ENCODE measurements at regions not wholly inside any gene's neighbourhood (a gene's known extent, or its start where the extent isn't known, plus 50 kb on each side); places are given as distances from the start of the nearest gene placed in this dataset.
"Not testable (repeated sequence)": the region's sequence is repeated elsewhere in the genome, so short reads cannot be mapped to it uniquely, and the experiment has no call there.

- no peak overlapping the region for H3K4me3 ChIP-seq (ENCODE audit: low read length)
- H3K27me3 ChIP-seq (ENCODE audit: control insufficient read depth, insufficient read depth, low read length): no peaks in the 10 kb centered on the region
- no peak overlapping the region for H3K27ac ChIP-seq (ENCODE audit: low read length)
- no peak for DNase-seq
- no peaks in the 10 kb centered on the region for H3K4me1 ChIP-seq (ENCODE audit: control insufficient read depth, insufficient read depth, low read length)
- no peaks in the 10 kb centered on the region for H3K36me3 ChIP-seq (ENCODE audit: control insufficient read depth, insufficient read depth, low read length)
- no CpG with 5 or more reads among the region's 1 CpG for WGBS (ENCODE audit: insufficient coverage, low lambda C conversion rate)
- H3K9me3 ChIP-seq (ENCODE audit: control insufficient read depth, low read depth, low read length): no peaks in the 10 kb centered on the region
Observed at GRCh38 chrX:77276742-77277141, 170.4 kb upstream of the FGF16 start.

- H3K36me3 ChIP-seq (ENCODE audit: control insufficient read depth, insufficient read depth, low read length): no peaks in the 10 kb centered on the region
- no CpG with 5 or more reads among the region's 2 CpGs for WGBS (ENCODE audit: insufficient coverage, low lambda C conversion rate)
- H3K9me3 ChIP-seq (ENCODE audit: control insufficient read depth, low read depth, low read length): no peaks in the 10 kb centered on the region
- no peaks in the 10 kb centered on the region for H3K27me3 ChIP-seq (ENCODE audit: control insufficient read depth, insufficient read depth, low read length)
- no peaks in the 10 kb centered on the region for H3K4me1 ChIP-seq (ENCODE audit: control insufficient read depth, insufficient read depth, low read length)
- no peak overlapping the region for H3K4me3 ChIP-seq (ENCODE audit: low read length)
- DNase-seq: no peak
- no peak overlapping the region for H3K27ac ChIP-seq (ENCODE audit: low read length)
Observed at GRCh38 chrX:77277911-77278310, 169.3 kb upstream of the FGF16 start.

- not testable (repeated sequence) for H3K27ac ChIP-seq (ENCODE audit: low read length); H3K27me3 ChIP-seq (ENCODE audit: control insufficient read depth, insufficient read depth, low read length); H3K4me1 ChIP-seq (ENCODE audit: control insufficient read depth, insufficient read depth, low read length); H3K9me3 ChIP-seq (ENCODE audit: control insufficient read depth, low read depth, low read length); DNase-seq; H3K4me3 ChIP-seq (ENCODE audit: low read length); H3K36me3 ChIP-seq (ENCODE audit: control insufficient read depth, insufficient read depth, low read length)
- no CpG with 5 or more reads among the region's 19 CpGs for WGBS (ENCODE audit: insufficient coverage, low lambda C conversion rate)
Observed at GRCh38 chrX:77279373-77279772, 167.8 kb upstream of the FGF16 start.

GRCh38 chrX:77293331-77293995 lies 153.7 kb upstream of the FGF16 start:
- H3K27me3 ChIP-seq (ENCODE audit: control insufficient read depth, insufficient read depth, low read length): no peaks in the 10 kb centered on the region
- no peaks in the 10 kb centered on the region for H3K4me1 ChIP-seq (ENCODE audit: control insufficient read depth, insufficient read depth, low read length)
- H3K36me3 ChIP-seq (ENCODE audit: control insufficient read depth, insufficient read depth, low read length): no peaks in the 10 kb centered on the region
- WGBS (ENCODE audit: insufficient coverage, low lambda C conversion rate): no CpG with 5 or more reads among the region's 4 CpGs
- H3K4me3 ChIP-seq (ENCODE audit: low read length): no peak overlapping the region
- no peak for DNase-seq
- H3K27ac ChIP-seq (ENCODE audit: low read length): no peak overlapping the region
- no peaks in the 10 kb centered on the region for H3K9me3 ChIP-seq (ENCODE audit: control insufficient read depth, low read depth, low read length)

- WGBS (ENCODE audit: insufficient coverage, low lambda C conversion rate): no CpG with 5 or more reads among the region's 5 CpGs
- H3K4me1 ChIP-seq (ENCODE audit: control insufficient read depth, insufficient read depth, low read length): no peaks in the 10 kb centered on the region
- no peak for DNase-seq
- H3K9me3 ChIP-seq (ENCODE audit: control insufficient read depth, low read depth, low read length): no peaks in the 10 kb centered on the region
- no peaks in the 10 kb centered on the region for H3K36me3 ChIP-seq (ENCODE audit: control insufficient read depth, insufficient read depth, low read length)
- no peaks in the 10 kb centered on the region for H3K27me3 ChIP-seq (ENCODE audit: control insufficient read depth, insufficient read depth, low read length)
- H3K4me3 ChIP-seq (ENCODE audit: low read length): no peak overlapping the region
- no peak overlapping the region for H3K27ac ChIP-seq (ENCODE audit: low read length)
Observed at GRCh38 chrX:77298296-77298695, 148.9 kb upstream of the FGF16 start.

- DNase-seq: no peak
- no peak overlapping the region for H3K27ac ChIP-seq (ENCODE audit: low read length)
- no peaks in the 10 kb centered on the region for H3K27me3 ChIP-seq (ENCODE audit: control insufficient read depth, insufficient read depth, low read length)
- no peaks in the 10 kb centered on the region for H3K9me3 ChIP-seq (ENCODE audit: control insufficient read depth, low read depth, low read length)
- whole genome bisulfite sequencing (ENCODE audit: insufficient coverage, low lambda C conversion rate): no CpG with 5 or more reads among the region's 6 CpGs
- H3K4me1 ChIP-seq (ENCODE audit: control insufficient read depth, insufficient read depth, low read length): no peaks in the 10 kb centered on the region
- no peak overlapping the region for H3K4me3 ChIP-seq (ENCODE audit: low read length)
- H3K36me3 ChIP-seq (ENCODE audit: control insufficient read depth, insufficient read depth, low read length): no peaks in the 10 kb centered on the region
Observed at GRCh38 chrX:77298790-77299189, 148.4 kb upstream of the FGF16 start.

GRCh38 chrX:77299549-77299948 lies 147.6 kb upstream of the FGF16 start:
- no peak overlapping the region for H3K4me3 ChIP-seq (ENCODE audit: low read length)
- WGBS (ENCODE audit: insufficient coverage, low lambda C conversion rate): no CpG with 5 or more reads among the region's 6 CpGs
- no peaks in the 10 kb centered on the region for H3K9me3 ChIP-seq (ENCODE audit: control insufficient read depth, low read depth, low read length)
- H3K36me3 ChIP-seq (ENCODE audit: control insufficient read depth, insufficient read depth, low read length): no peaks in the 10 kb centered on the region
- no peak overlapping the region for H3K27ac ChIP-seq (ENCODE audit: low read length)
- H3K27me3 ChIP-seq (ENCODE audit: control insufficient read depth, insufficient read depth, low read length): no peaks in the 10 kb centered on the region
- no peaks in the 10 kb centered on the region for H3K4me1 ChIP-seq (ENCODE audit: control insufficient read depth, insufficient read depth, low read length)
- no peak for DNase-seq

- Histone ChIP-seq H3K27ac (ENCODE audit: low read length) (no peak overlapping the region), H3K4me3 (ENCODE audit: low read length) (no peak overlapping the region), H3K9me3 (ENCODE audit: control insufficient read depth, low read depth, low read length) (no peaks in the 10 kb centered on the region), H3K36me3 (ENCODE audit: control insufficient read depth, insufficient read depth, low read length) (no peaks in the 10 kb centered on the region), H3K4me1 (ENCODE audit: control insufficient read depth, insufficient read depth, low read length) (no peaks in the 10 kb centered on the region), H3K27me3 (ENCODE audit: control insufficient read depth, insufficient read depth, low read length) (no peaks in the 10 kb centered on the region)
- no CpG with 5 or more reads among the region's 1 CpG for WGBS (ENCODE audit: insufficient coverage, low lambda C conversion rate)
- DNase-seq: no peak
Observed at GRCh38 chrX:77342004-77342403, 105.2 kb upstream of the FGF16 start.

- Histone ChIP-seq H3K27ac (ENCODE audit: low read length) (no peak overlapping the region), H3K36me3 (ENCODE audit: control insufficient read depth, insufficient read depth, low read length) (no peaks in the 10 kb centered on the region), H3K27me3 (ENCODE audit: control insufficient read depth, insufficient read depth, low read length) (no peaks in the 10 kb centered on the region), H3K4me1 (ENCODE audit: control insufficient read depth, insufficient read depth, low read length) (no peaks in the 10 kb centered on the region), H3K9me3 (ENCODE audit: control insufficient read depth, low read depth, low read length) (no peaks in the 10 kb centered on the region), H3K4me3 (ENCODE audit: low read length) (no peak overlapping the region)
- 80% methylated on average over 1 of the region's 1 CpG for WGBS (ENCODE audit: insufficient coverage, low lambda C conversion rate)
- DNase-seq: no peak
Observed at GRCh38 chrX:77346859-77347258, 100.3 kb upstream of the FGF16 start.

- H3K4me1 ChIP-seq (ENCODE audit: control insufficient read depth, insufficient read depth, low read length): no peaks in the 10 kb centered on the region
- WGBS (ENCODE audit: insufficient coverage, low lambda C conversion rate): no CpG with 5 or more reads among the region's 5 CpGs
Observed at GRCh38 chrX:77347572-77347971, 99.6 kb upstream of the FGF16 start.

GRCh38 chrX:77389891-77390290 lies 57.3 kb upstream of the FGF16 start:
- Histone ChIP-seq H3K9me3 (ENCODE audit: control insufficient read depth, low read depth, low read length) (no peaks in the 10 kb centered on the region), H3K27ac (ENCODE audit: low read length) (no peak overlapping the region), H3K36me3 (ENCODE audit: control insufficient read depth, insufficient read depth, low read length) (no peaks in the 10 kb centered on the region), H3K4me1 (ENCODE audit: control insufficient read depth, insufficient read depth, low read length) (no peaks in the 10 kb centered on the region), H3K27me3 (ENCODE audit: control insufficient read depth, insufficient read depth, low read length) (no peaks in the 10 kb centered on the region), H3K4me3 (ENCODE audit: low read length) (no peak overlapping the region)
- WGBS (ENCODE audit: insufficient coverage, low lambda C conversion rate): no CpG with 5 or more reads among the region's 2 CpGs
- no peak for DNase-seq

More at GRCh38 chrX:77347572-77347971, 99.6 kb upstream of the FGF16 start:
- Histone ChIP-seq H3K27me3 (ENCODE audit: control insufficient read depth, insufficient read depth, low read length) (no peaks in the 10 kb centered on the region), H3K36me3 (ENCODE audit: control insufficient read depth, insufficient read depth, low read length) (no peaks in the 10 kb centered on the region), H3K4me3 (ENCODE audit: low read length) (no peak overlapping the region), H3K27ac (ENCODE audit: low read length) (no peak overlapping the region), H3K9me3 (ENCODE audit: control insufficient read depth, low read depth, low read length) (no peaks in the 10 kb centered on the region)
- DNase-seq: no peak
